SK-N-MC (cell line): ENCODE measurements at regions not wholly inside any gene's neighbourhood (a gene's known extent, or its start where the extent isn't known, plus 50 kb on each side); places are given as distances from the start of the nearest gene placed in this dataset.

ENCODE experiments used
- EZH2 ChIP-seq: fragments of 200-600 bp; sonication (generic); IDR thresholded peaks from one replicate; pipeline ENCODE4 v1.6.1; 2017; ENCODE audit warnings: antibody characterized with exemption
- FOXP2 ChIP-seq: optimal IDR thresholded peaks from 2 replicates; pipeline ENCODE3; 2011; ENCODE audit warnings: mild to moderate bottlenecking, moderate library complexity; ENCODE audit not compliant: insufficient read depth; ENCODE audit errors: extremely low read length, control extremely low read depth
- POLR2AphosphoS5 ChIP-seq: IDR thresholded peaks from 2 replicates; pipeline ENCODE4 v1.6.1; 2012; ENCODE audit warnings: mild to moderate bottlenecking, low read depth, low read length, borderline replicate concordance

- TF ChIP-seq EZH2 (no peak), POLR2AphosphoS5 (no peak), FOXP2 (no peak)
Observed at GRCh38 chr2:189293164-189293563, 113.6 kb upstream of the COL5A2 start.
